ENCODE measurements at regions not wholly inside any gene's neighbourhood (a gene's known extent, or its start where the extent isn't known, plus 50 kb on each side); places are given as distances from the start of the nearest gene placed in this dataset.

DNA sequence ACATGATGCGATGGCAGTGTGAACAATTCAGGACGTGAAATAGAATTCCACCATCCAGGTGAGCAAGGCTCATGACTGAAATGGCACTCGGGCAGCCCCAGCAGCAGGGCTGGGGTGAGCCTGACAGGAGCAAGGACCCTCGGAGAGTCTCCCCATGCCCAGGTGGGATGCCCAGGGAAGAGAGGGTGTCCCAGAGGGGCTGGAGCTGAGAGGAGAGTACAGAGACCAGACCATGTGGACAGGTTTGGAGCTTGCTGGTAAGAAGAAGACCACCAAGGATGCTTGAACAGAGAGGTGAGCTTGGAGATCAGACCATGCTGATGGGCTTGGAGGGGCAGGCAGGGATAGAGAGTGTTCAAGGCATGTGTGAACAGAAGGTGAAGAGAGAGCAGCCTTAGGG, 83.3 kb downstream of the RAMP3 start:
- TF ChIP-seq POLR2A (IDR thresholded peaks at IDR 0.05) = no peak
- TF ChIP-seq, protein P1, sequence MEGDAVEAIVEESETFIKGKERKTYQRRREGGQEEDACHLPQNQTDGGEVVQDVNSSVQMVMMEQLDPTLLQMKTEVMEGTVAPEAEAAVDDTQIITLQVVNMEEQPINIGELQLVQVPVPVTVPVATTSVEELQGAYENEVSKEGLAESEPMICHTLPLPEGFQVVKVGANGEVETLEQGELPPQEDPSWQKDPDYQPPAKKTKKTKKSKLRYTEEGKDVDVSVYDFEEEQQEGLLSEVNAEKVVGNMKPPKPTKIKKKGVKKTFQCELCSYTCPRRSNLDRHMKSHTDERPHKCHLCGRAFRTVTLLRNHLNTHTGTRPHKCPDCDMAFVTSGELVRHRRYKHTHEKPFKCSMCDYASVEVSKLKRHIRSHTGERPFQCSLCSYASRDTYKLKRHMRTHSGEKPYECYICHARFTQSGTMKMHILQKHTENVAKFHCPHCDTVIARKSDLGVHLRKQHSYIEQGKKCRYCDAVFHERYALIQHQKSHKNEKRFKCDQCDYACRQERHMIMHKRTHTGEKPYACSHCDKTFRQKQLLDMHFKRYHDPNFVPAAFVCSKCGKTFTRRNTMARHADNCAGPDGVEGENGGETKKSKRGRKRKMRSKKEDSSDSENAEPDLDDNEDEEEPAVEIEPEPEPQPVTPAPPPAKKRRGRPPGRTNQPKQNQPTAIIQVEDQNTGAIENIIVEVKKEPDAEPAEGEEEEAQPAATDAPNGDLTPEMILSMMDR (IDR thresholded peaks at IDR 0.05) = no peak

Data from uterus (tissue), 2 donors.